NCI-H1105 treated with DMSO at 0.1 percent for 48 hours (cell line): ENCODE measurements at regions not wholly inside any gene's neighbourhood (a gene's known extent, or its start where the extent isn't known, plus 50 kb on each side); places are given as distances from the start of the nearest gene placed in this dataset.
"Not testable (repeated sequence)": the region's sequence is repeated elsewhere in the genome, so short reads cannot be mapped to it uniquely, and the experiment has no call there.

ENCODE experiments used
- DNase-seq: peaks from one replicate; lab custom pipeline; 2025; lab: John Stamatoyannopoulos, UW

DNA sequence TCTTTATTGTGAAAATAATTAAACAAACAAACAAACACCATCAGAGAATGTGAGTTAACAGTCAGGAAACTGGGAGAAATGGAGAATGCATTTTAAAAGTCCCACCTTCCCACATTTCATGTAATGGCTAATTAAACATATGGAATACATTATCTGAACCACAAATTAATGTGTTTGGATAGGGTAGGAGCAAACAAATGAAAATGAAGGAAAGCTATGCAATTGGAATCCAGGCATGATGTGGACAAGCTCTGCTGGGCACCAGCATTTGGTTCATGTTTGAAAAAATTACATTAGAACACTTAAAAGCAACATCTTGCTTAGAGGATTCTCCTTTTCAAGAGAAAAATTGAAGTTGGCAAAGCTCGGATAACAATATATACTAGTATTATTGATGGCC, 628.1 kb downstream of the LMO4 start:
- no peak for DNase-seq

DNA sequence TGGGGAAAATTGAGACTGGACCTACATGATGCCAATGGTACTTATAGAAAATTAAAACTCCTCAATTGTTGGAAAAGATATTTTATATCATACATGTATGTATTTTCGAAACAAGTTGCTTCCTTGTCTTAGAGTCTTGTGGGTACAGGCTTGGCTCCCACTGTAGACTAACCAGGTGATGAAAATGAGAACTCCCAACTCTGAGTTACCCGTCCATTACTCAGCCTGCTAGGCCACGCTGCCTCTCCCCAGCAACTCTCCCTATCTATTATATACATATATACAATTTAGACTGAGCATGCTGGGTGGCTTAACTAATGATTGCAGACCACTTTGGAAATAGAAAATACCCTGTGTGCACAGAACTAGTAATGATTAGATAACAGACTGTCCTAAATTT, 628.7 kb downstream of the LMO4 start:
- no peak for DNase-seq

- no peak for DNase-seq
Observed at GRCh38 chr1:87958201-87958600, 629.5 kb downstream of the LMO4 start.

GRCh38 chr1:87958716-87959115, 630.0 kb downstream of the LMO4 start:
- no peak for DNase-seq

DNA sequence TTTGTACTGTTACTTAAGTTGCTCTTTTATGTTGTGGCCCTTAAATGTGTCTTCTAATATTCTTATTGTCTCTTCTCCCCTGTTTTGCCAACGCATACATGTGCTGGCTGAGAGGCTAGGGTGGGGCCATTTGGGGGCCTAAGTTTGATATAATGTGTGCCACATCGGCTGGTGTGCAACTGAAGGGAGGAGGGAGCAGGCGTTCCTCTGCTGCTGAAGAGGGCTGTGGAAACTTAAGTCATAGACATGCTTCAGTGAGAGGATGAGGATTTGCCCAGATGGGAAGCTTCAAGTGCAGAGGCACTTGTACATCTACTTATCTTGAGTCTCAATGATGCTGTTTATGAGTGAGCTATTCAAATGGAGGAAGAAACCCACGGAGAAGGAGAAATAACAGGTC, 630.6 kb downstream of the LMO4 start:
- no peak for DNase-seq

- no peak for DNase-seq
Observed at GRCh38 chr1:87961992-87962391, 633.3 kb downstream of the LMO4 start.

- DNase-seq: no peak
Observed at GRCh38 chr1:87963556-87963955, 634.9 kb downstream of the LMO4 start.

- DNase-seq: no peak
Observed at GRCh38 chr1:87965193-87965592, 636.5 kb downstream of the LMO4 start.

GRCh38 chr1:87968197-87968955, 639.7 kb downstream of the LMO4 start:
- DNase-seq: no peak

- no peak for DNase-seq
Observed at GRCh38 chr1:87969040-87969439, 640.4 kb downstream of the LMO4 start.

DNA sequence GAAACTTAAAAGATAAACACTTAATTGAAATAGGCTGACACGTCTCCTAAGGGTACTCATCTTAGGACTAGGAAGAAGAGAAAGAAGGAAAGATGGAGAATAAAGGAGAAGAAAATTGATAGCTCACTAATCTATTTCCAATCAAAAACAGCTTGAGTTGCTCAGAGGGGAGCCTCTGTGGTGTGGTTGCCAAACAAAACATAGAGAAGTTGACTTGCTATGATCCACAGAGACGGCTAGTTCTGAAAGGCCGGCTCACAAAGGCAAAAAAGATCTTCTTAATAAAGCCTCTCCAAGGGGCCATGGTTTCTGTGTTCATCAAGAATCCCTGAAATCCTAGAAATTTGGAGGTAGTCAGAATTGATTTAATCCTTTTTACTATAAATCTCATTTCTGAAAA, 644.1 kb downstream of the LMO4 start:
- no peak for DNase-seq

DNA sequence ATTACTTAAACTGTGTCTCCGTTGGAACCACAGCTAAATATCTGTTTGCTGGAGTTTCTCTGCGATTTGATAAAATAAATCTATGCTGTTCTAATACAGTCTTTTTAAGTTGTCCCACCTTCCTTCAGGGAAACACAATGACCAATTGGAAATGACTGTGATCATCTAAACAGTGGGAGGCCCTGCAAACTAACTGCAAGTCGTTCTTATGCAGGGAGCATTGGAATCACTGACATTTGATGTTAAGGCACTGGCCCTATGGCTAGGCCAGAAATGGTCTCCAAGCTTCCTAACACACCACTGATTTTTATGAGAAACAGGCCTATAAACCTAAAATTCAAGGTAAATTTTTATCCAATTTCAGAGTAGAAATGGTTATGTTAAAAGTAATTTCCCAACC, 645.2 kb downstream of the LMO4 start:
- no peak for DNase-seq

DNA sequence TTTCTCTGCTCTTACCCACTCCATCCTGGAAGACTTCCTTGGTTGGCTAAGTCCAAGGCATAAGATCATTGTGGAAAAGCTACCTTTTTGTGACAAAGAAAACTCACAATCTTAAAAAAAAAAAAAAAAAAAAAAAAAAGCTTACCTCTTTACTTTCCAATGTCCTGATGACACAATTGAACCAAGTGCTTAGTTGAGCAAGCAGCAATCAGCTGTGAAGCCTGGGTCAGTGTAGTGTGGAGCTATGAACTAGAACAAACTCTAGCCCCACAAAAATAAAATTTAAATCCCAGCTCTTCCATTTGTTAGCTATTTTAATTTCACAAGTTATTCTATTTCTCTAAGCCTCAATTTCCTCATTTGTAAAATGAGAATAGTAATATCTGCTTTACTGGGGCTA, 647.6 kb downstream of the LMO4 start:
- DNase-seq: no peak

DNA sequence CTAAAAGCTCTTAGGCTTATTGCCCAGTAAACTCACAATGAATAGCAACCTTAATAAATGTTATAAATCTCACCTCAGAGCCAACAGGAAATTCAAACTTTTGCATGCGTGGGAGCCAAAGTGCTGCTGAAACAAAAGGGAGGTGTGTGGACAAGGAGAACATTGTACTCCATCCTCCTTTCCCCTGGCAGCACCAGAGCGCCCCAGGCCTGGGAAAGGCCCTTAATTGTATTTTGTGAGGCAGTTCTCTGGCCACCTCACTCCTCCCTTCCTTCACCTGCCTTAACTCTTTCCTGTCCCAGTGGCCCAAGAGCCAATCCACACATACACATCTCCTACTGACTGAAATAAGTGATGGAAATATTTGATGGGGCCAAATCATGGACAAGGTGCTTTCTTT, 648.5 kb downstream of the LMO4 start:
- no peak for DNase-seq

DNA sequence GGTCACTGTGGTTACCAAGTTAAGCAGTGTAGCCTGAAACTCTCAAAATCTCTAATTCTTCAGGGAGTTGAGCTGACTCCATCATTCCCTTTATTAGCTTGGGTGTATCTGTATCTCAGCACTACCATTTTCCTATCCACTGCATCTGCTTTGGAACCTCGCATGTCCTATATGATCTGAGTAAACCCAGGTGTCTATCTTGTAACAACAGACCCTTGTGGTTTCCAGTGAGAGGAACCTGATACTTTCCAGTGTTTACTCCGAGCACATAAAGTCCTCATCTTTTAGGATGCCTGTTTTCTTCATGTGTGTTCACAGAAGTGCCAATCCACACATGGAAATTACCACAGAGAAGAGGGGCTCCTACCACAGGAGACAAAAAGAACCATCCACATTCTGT, 650.4 kb downstream of the LMO4 start:
- DNase-seq: no peak

DNA sequence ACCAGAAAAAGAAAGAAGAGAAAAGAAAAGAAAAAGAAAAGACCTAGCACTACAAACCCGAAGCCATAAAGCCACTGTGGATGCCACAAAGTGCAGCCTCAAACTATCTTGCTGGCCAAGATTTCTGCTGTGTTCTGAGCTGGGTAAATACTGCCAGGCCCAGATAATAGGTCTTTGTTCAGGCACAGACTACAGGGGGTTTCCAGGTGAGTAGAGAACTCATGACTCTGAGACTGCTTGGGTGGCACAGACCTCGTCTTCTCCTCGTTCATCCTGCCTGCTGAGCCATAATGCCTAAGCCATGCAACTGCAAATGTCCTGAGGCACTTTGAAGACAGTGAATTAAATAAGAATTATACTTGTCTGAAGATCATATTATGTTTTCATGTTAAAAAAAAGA, 651.8 kb downstream of the LMO4 start:
- no peak for DNase-seq

DNA sequence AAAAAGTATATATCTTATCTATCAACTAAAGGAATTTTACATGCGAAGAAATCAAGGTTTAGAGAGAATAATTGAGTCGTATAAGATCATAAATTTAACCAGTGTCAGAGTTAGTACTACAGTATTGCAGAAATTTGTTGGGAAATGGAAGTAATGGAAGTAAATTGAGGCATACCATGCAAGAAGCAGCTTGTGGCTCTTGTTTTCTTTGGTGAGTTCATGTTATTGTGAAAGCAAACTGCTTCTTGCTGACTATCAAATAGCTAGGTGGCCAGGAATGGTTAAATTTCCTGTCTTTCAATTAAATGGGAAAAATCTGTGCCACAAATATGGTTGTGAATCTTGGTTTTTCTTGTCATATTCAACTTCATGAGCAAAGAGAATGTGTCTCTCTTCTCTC, 652.7 kb downstream of the LMO4 start:
- no peak for DNase-seq

DNA sequence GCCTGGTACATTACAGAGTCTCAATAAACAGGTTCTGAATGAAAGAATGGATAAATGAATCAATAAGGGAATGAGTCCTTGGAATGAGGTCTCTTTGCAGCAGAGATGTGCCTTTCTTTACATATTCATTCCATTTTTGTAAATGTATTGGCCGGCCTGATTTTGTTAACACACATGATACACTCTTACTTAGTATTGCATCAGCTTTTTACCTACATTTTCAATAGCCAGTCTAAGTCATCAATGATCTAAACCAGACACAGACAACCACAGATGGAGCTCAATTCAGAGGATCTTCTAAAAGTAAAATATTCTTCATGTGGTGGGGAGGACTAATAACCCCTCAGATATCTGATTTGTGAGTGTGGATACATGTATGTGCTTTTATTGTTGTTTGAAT, 653.1 kb downstream of the LMO4 start:
- DNase-seq: no peak

GRCh38 chr1:87983841-87984240, 655.2 kb downstream of the LMO4 start:
- no peak for DNase-seq

GRCh38 chr1:87985071-87985470, 656.4 kb downstream of the LMO4 start:
- DNase-seq: no peak

- DNase-seq: no peak
Observed at GRCh38 chr1:87986130-87986866, 657.6 kb downstream of the LMO4 start.

DNA sequence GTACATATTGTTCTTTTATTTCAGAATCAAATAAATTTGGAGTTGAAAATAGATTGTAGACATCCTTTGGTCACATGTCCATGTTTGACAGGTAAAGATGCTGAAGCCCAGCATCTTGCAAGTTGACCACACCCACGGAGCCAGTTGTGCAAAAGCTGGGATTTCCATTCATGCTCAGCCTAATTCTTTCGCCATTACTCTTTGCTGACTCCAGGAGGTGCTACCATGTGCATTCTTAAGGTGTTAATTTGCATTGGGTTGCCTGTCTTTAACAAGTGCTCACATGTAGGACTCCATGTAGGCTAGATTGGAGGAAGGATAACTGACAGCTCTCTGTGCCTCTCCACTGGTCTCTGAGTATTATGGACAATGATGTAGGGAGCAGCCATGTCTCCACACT, 660.7 kb downstream of the LMO4 start:
- no peak for DNase-seq

- not testable (repeated sequence) for DNase-seq
Observed at GRCh38 chr1:87992536-87992935, 663.9 kb downstream of the LMO4 start.

GRCh38 chr1:87993051-87993450, 664.4 kb downstream of the LMO4 start:
- no peak for DNase-seq
